ENCODE measurements at regions not wholly inside any gene's neighbourhood (a gene's known extent, or its start where the extent isn't known, plus 50 kb on each side); places are given as distances from the start of the nearest gene placed in this dataset.
"Not testable (repeated sequence)": the region's sequence is repeated elsewhere in the genome, so short reads cannot be mapped to it uniquely, and the experiment has no call there.

- no peak for DNase-seq
Measured at GRCh38 chr4:78692822-78693170, 83.4 kb upstream of the BMP2K start.

GRCh38 chr4:78693777-78694456, 82.2 kb upstream of the BMP2K start:
- DNase-seq: no peak

- DNase-seq: no peak
Measured at GRCh38 chr4:78694457-78694787, 81.7 kb upstream of the BMP2K start.

GRCh38 chr4:78695910-78696309, 80.2 kb upstream of the BMP2K start:
- no peak for DNase-seq

- no peak for DNase-seq
Measured at GRCh38 chr4:78703079-78703478, 73.1 kb upstream of the BMP2K start.

GRCh38 chr4:78704317-78704716, 71.8 kb upstream of the BMP2K start:
- no peak for DNase-seq

- DNase-seq: no peak
Measured at GRCh38 chr4:78704981-78705683, 71.0 kb upstream of the BMP2K start.

GRCh38 chr4:78706302-78706701, 69.8 kb upstream of the BMP2K start:
- no peak for DNase-seq

GRCh38 chr4:78707268-78707667, 68.9 kb upstream of the BMP2K start:
- DNase-seq: no peak

- DNase-seq: no peak
Measured at GRCh38 chr4:78707793-78708192, 68.4 kb upstream of the BMP2K start.

- no peak for DNase-seq
Measured at GRCh38 chr4:78710536-78710935, 65.6 kb upstream of the BMP2K start.

GRCh38 chr4:78711676-78712075, 64.5 kb upstream of the BMP2K start:
- DNase-seq: no peak

GRCh38 chr4:78714598-78714997, 61.6 kb upstream of the BMP2K start:
- DNase-seq: not testable (repeated sequence)

- DNase-seq: not testable (repeated sequence)
Measured at GRCh38 chr4:78715372-78715771, 60.8 kb upstream of the BMP2K start.

- not testable (repeated sequence) for DNase-seq
Measured at GRCh38 chr4:78717712-78718111, 58.4 kb upstream of the BMP2K start.

- DNase-seq: no peak
Measured at GRCh38 chr4:78720204-78720603, 55.9 kb upstream of the BMP2K start.

- peak; percentile 30 for DNase-seq
Measured at GRCh38 chr4:78720994-78721677, 55.0 kb upstream of the BMP2K start.

- DNase-seq: no peak
Measured at GRCh38 chr4:78721747-78722146, 54.4 kb upstream of the BMP2K start.

GRCh38 chr4:78722320-78722719, 53.8 kb upstream of the BMP2K start:
- no peak for DNase-seq

GRCh38 chr4:78722878-78723277, 53.3 kb upstream of the BMP2K start:
- no peak for DNase-seq
